ENCODE measurements at regions not wholly inside any gene's neighbourhood (a gene's known extent, or its start where the extent isn't known, plus 50 kb on each side); places are given as distances from the start of the nearest gene placed in this dataset.

DNA sequence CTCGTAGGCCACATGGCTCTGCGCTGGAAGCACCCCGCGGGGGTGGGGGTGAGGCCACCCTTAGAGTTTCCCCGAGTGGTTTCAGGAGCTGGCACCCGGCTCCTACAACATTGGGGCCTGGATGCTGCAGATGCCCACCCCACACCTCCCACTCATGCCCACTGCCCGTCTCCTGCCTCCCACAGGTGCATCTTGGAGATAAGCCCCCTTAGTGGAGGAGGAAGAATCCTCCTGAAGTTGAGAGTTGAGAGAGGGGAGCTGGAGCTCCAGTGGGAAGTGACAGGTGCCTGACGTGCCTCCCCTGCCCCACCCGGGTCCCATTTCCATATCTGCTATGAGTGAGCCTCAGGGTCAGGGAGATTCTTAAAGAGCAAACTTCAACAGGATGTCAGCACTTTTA is 341.3 kb downstream of the TEX29 start:
- no peaks in the 10 kb centered on the region for H3K27me3 ChIP-seq (ENCODE audit: control insufficient read depth, insufficient read depth, low read length)
- H3K27ac ChIP-seq (ENCODE audit: insufficient read depth, low read length), result no peak overlapping the region
- no peak overlapping the region for H3K4me3 ChIP-seq (replicated peaks in 1 of 4; ENCODE audit: control extremely low read depth in 1 of 4, insufficient read depth in 1 of 4, low read depth in 3 of 4, low read length in 4 of 4)
- peaks cover 3% of the 10 kb centered on the region for H3K9me3 ChIP-seq (ENCODE audit: control insufficient read depth, insufficient read depth, low read depth, low read length)
- no peaks in the 10 kb centered on the region for H3K4me1 ChIP-seq (ENCODE audit: control insufficient read depth, extremely low read depth, insufficient read depth, low read length)
- H3K36me3 ChIP-seq (ENCODE audit: control insufficient read depth, insufficient read depth, low read length), result no peaks in the 10 kb centered on the region
- TF ChIP-seq, protein P1, sequence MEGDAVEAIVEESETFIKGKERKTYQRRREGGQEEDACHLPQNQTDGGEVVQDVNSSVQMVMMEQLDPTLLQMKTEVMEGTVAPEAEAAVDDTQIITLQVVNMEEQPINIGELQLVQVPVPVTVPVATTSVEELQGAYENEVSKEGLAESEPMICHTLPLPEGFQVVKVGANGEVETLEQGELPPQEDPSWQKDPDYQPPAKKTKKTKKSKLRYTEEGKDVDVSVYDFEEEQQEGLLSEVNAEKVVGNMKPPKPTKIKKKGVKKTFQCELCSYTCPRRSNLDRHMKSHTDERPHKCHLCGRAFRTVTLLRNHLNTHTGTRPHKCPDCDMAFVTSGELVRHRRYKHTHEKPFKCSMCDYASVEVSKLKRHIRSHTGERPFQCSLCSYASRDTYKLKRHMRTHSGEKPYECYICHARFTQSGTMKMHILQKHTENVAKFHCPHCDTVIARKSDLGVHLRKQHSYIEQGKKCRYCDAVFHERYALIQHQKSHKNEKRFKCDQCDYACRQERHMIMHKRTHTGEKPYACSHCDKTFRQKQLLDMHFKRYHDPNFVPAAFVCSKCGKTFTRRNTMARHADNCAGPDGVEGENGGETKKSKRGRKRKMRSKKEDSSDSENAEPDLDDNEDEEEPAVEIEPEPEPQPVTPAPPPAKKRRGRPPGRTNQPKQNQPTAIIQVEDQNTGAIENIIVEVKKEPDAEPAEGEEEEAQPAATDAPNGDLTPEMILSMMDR (conservative IDR thresholded peaks at IDR 0.05 in 1 of 2, IDR thresholded peaks at IDR 0.05 in 1 of 2; ENCODE audit: low read depth in 1 of 2, low read length in 2 of 2), result no peak
- no peak for TF ChIP-seq EZH2 (IDR thresholded peaks at IDR 0.05; ENCODE audit: low read length, missing control alignments)
- no peak overlapping the region for H2AFZ ChIP-seq (ENCODE audit: low read length)
- no peak for DNase-seq (ENCODE audit: low read depth in 2 of 2)
- H3K9ac ChIP-seq (ENCODE audit: insufficient read depth, low read length), result no peak overlapping the region
- no peaks in the 10 kb centered on the region for H4K20me1 ChIP-seq (ENCODE audit: control insufficient read depth, extremely low read depth, insufficient read depth, low read length)
- no peak overlapping the region for H3K4me2 ChIP-seq (ENCODE audit: extremely low read depth, insufficient read depth, low read length)
- H3K79me2 ChIP-seq (ENCODE audit: control insufficient read depth, insufficient read depth, low read length), result no peaks in the 10 kb centered on the region

DNA sequence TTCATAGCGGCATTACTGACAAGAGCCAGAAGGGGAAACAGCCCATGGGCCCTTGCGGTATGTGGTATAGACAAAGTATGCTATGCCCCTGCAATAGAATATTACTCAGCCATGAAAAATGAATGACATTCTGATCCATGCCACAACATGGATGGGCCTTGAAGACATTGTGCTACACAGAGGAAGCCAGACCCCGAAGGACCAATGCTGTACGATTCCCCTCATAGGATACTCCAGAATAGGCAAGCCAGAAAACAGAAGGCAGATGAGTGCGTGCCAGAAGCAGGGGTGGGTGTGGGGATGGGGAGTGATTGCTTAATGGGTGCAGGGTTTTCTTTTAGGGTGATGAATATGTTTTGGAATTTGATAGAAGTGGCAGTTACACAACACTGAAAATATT is 342.0 kb downstream of the TEX29 start:
- peaks cover 3% of the 10 kb centered on the region for H3K9me3 ChIP-seq (ENCODE audit: control insufficient read depth, insufficient read depth, low read depth, low read length)
- H3K27ac ChIP-seq (ENCODE audit: insufficient read depth, low read length), result no peak overlapping the region
- DNase-seq (ENCODE audit: low read depth in 2 of 2), result no peak
- H3K4me3 ChIP-seq (replicated peaks in 1 of 4; ENCODE audit: control extremely low read depth in 1 of 4, insufficient read depth in 1 of 4, low read depth in 3 of 4, low read length in 4 of 4), result no peak overlapping the region
- no peak overlapping the region for H2AFZ ChIP-seq (ENCODE audit: low read length)
- no peak overlapping the region for H3K4me2 ChIP-seq (ENCODE audit: extremely low read depth, insufficient read depth, low read length)
- no peaks in the 10 kb centered on the region for H3K27me3 ChIP-seq (ENCODE audit: control insufficient read depth, insufficient read depth, low read length)
- no peak overlapping the region for H3K9ac ChIP-seq (ENCODE audit: insufficient read depth, low read length)
- H3K4me1 ChIP-seq (ENCODE audit: control insufficient read depth, extremely low read depth, insufficient read depth, low read length), result no peaks in the 10 kb centered on the region
- no peaks in the 10 kb centered on the region for H3K36me3 ChIP-seq (ENCODE audit: control insufficient read depth, insufficient read depth, low read length)
- no peaks in the 10 kb centered on the region for H4K20me1 ChIP-seq (ENCODE audit: control insufficient read depth, extremely low read depth, insufficient read depth, low read length)
- no peaks in the 10 kb centered on the region for H3K79me2 ChIP-seq (ENCODE audit: control insufficient read depth, insufficient read depth, low read length)
- no peak for TF ChIP-seq EZH2 (IDR thresholded peaks at IDR 0.05; ENCODE audit: low read length, missing control alignments)

DNA sequence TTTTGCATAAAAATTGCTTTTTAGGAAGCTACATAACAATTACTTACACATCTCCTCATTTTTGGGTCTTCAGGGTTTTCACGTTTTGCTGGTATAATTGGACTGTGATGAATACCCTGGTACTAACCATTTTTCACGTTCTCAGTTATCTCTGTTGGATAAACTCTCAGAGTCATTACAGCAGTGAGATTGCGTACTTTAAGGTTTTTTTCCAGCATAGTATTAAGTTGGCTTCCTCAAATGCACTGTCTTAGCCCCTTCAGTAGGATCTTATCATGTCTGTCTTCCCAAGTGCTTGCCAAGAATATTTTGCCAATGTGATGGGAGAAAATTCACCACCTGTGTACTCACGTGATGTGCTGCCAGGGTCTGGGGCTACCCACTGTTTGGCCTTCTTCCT is 342.5 kb downstream of the TEX29 start:
- no peaks in the 10 kb centered on the region for H3K36me3 ChIP-seq (ENCODE audit: control insufficient read depth, insufficient read depth, low read length)
- H2AFZ ChIP-seq (ENCODE audit: low read length), result no peak overlapping the region
- no peak overlapping the region for H3K9ac ChIP-seq (ENCODE audit: insufficient read depth, low read length)
- DNase-seq (ENCODE audit: low read depth in 2 of 2), result no peak
- H3K27me3 ChIP-seq (ENCODE audit: control insufficient read depth, insufficient read depth, low read length), result no peaks in the 10 kb centered on the region
- no peak overlapping the region for H3K4me3 ChIP-seq (replicated peaks in 1 of 4; ENCODE audit: control extremely low read depth in 1 of 4, insufficient read depth in 1 of 4, low read depth in 3 of 4, low read length in 4 of 4)
- no peaks in the 10 kb centered on the region for H3K79me2 ChIP-seq (ENCODE audit: control insufficient read depth, insufficient read depth, low read length)
- H3K4me2 ChIP-seq (ENCODE audit: extremely low read depth, insufficient read depth, low read length), result no peak overlapping the region
- H3K27ac ChIP-seq (ENCODE audit: insufficient read depth, low read length), result no peak overlapping the region
- peaks cover 3% of the 10 kb centered on the region for H3K9me3 ChIP-seq (ENCODE audit: control insufficient read depth, insufficient read depth, low read depth, low read length)
- no peaks in the 10 kb centered on the region for H4K20me1 ChIP-seq (ENCODE audit: control insufficient read depth, extremely low read depth, insufficient read depth, low read length)
- H3K4me1 ChIP-seq (ENCODE audit: control insufficient read depth, extremely low read depth, insufficient read depth, low read length), result no peaks in the 10 kb centered on the region
- TF ChIP-seq EZH2 (IDR thresholded peaks at IDR 0.05; ENCODE audit: low read length, missing control alignments), result no peak
- TF ChIP-seq, protein P1 (conservative IDR thresholded peaks at IDR 0.05 in 1 of 2, IDR thresholded peaks at IDR 0.05 in 1 of 2; ENCODE audit: low read depth in 1 of 2, low read length in 2 of 2), result no peak
